HepG2 (cell line): ENCODE measurements at regions not wholly inside any gene's neighbourhood (a gene's known extent, or its start where the extent isn't known, plus 50 kb on each side); places are given as distances from the start of the nearest gene placed in this dataset.
A peak's percentile ranks its signal among the peaks of the same experiment; 100 is the strongest.

Experiments used
- CENPBD1 ChIP-seq: sonication (generic); formaldehyde crosslinking; IDR thresholded peaks from 2 replicates; pipeline ENCODE4 v1.8.0; 2022; ENCODE audit warnings: missing genetic modification reagents, low read depth, mild to moderate bottlenecking, borderline replicate concordance
- FOXJ3 ChIP-seq: sonication (generic); formaldehyde crosslinking; IDR thresholded peaks from 2 replicates; pipeline ENCODE4 v1.4.0; 2020; ENCODE audit warnings: missing genetic modification reagents, mild to moderate bottlenecking, borderline replicate concordance
- FOXM1 ChIP-seq: sonication (generic); formaldehyde crosslinking; IDR thresholded peaks from 2 replicates; pipeline ENCODE4 v1.5.0; 2020; ENCODE audit warnings: missing genetic modification reagents
- IRF1 ChIP-seq: sonication (generic); formaldehyde crosslinking; IDR thresholded peaks from 2 replicates; pipeline ENCODE4 v1.4.0; 2020; ENCODE audit warnings: low read depth, mild to moderate bottlenecking, missing genetic modification reagents
- KLF13 ChIP-seq: sonication (generic); formaldehyde crosslinking; IDR thresholded peaks from 2 replicates; pipeline ENCODE4 v1.4.0; 2020; ENCODE audit warnings: mild to moderate bottlenecking, missing genetic modification reagents
- KLF6 ChIP-seq: IDR thresholded peaks from 2 replicates; pipeline ENCODE4 v1.8.0; 2016; ENCODE audit warnings: missing biosample characterization, missing genetic modification reagents
- PAXIP1 ChIP-seq: sonication (generic); formaldehyde crosslinking; conservative IDR thresholded peaks from 2 replicates; pipeline ENCODE4 v1.4.0; 2020; ENCODE audit warnings: mild to moderate bottlenecking, missing genetic modification reagents, moderate library complexity
- POLR2AphosphoS2 ChIP-seq: IDR thresholded peaks from 2 replicates; pipeline ENCODE4 v1.6.1; 2011; ENCODE audit warnings: low read depth, low read length, improper control_type of control experiment
- PRDM15 ChIP-seq: sonication (generic); formaldehyde crosslinking; IDR thresholded peaks from 2 replicates; pipeline ENCODE4 v1.4.0; 2020; ENCODE audit warnings: missing genetic modification reagents
- REL ChIP-seq: sonication (generic); formaldehyde crosslinking; conservative IDR thresholded peaks from 2 replicates; pipeline ENCODE4 v1.8.0; 2022; ENCODE audit warnings: mild to moderate bottlenecking, missing genetic modification reagents, moderate library complexity
- TEAD3 ChIP-seq: optimal IDR thresholded peaks from 2 replicates; pipeline ENCODE3; 2016; ENCODE audit warnings: borderline replicate concordance
- ZFP41 ChIP-seq: sonication (generic); formaldehyde crosslinking; IDR thresholded peaks from 2 replicates; pipeline ENCODE4 v1.4.0; 2020; ENCODE audit warnings: mild to moderate bottlenecking, missing genetic modification reagents, borderline replicate concordance
- ZNF142 ChIP-seq: sonication (generic); formaldehyde crosslinking; IDR thresholded peaks from 2 replicates; pipeline ENCODE4 v1.4.0; 2020; ENCODE audit warnings: missing genetic modification reagents
- ZNF326 ChIP-seq: sonication (generic); formaldehyde crosslinking; IDR thresholded peaks from 2 replicates; pipeline ENCODE4 v1.4.0; 2020; ENCODE audit warnings: missing genetic modification reagents, borderline replicate concordance
- ZNF33A ChIP-seq: sonication (generic); formaldehyde crosslinking; IDR thresholded peaks from 2 replicates; pipeline ENCODE4 v1.5.1; 2020; ENCODE audit warnings: missing genetic modification reagents, mild to moderate bottlenecking, moderate library complexity, borderline replicate concordance
- ZNF670 ChIP-seq: sonication (generic); formaldehyde crosslinking; IDR thresholded peaks from 2 replicates; pipeline ENCODE4 v1.8.0; 2022; ENCODE audit warnings: mild to moderate bottlenecking, missing genetic modification reagents, borderline replicate concordance

- no peak for TF ChIP-seq KLF13
- no peak for TF ChIP-seq POLR2AphosphoS2
- TF ChIP-seq ZNF33A: no peak
- no peak for TF ChIP-seq FOXM1 (CRISPR knock-in tag)
- TF ChIP-seq ZNF326 (CRISPR knock-in tag): no peak
- no peak for TF ChIP-seq KLF6 (CRISPR knock-in tag)
- no peak for TF ChIP-seq ZNF142 (CRISPR knock-in tag)
- TF ChIP-seq REL (CRISPR knock-in tag): no peak
- peak; percentile 77 for TF ChIP-seq TEAD3
- TF ChIP-seq PRDM15 (CRISPR knock-in tag): no peak
- TF ChIP-seq PAXIP1 (CRISPR knock-in tag): no peak
- no peak for TF ChIP-seq ZFP41 (CRISPR knock-in tag)
- TF ChIP-seq ZNF670 (CRISPR knock-in tag): no peak
- TF ChIP-seq FOXJ3 (CRISPR knock-in tag): peak; percentile 47; the same call in 1 of the 2 replicates
- TF ChIP-seq CENPBD1 (CRISPR knock-in tag): no peak
- no peak for TF ChIP-seq IRF1 (CRISPR knock-in tag)
Observed at GRCh38 chr6:139490482-139490881, 116.0 kb upstream of the CITED2 start (continued).
